Astrocyte of the cerebellum (primary cell): ENCODE measurements at regions not wholly inside any gene's neighbourhood (a gene's known extent, or its start where the extent isn't known, plus 50 kb on each side); places are given as distances from the start of the nearest gene placed in this dataset.

Source experiments
- DNase-seq: peaks from one replicate; pipeline ENCODE4 v3.0.0-alpha.2; 2011; ENCODE audit warnings: low read depth
- H3K4me3 ChIP-seq: 2 replicates; pipeline ENCODE4 v1.5.1; 2011; ENCODE audit warnings: mild to moderate bottlenecking, low read depth, low read length, moderate library complexity
- in situ Hi-C: cut with HindIII; loops from 2 replicates; pipeline ENCODE4 v1.10.0; 2017; ENCODE audit warnings: low sequenced_read_pairs
- TF ChIP-seq, protein P1 (sequence below): IDR thresholded peaks from 2 replicates; pipeline ENCODE4 v1.5.1; 2012; ENCODE audit warnings: low read length, low read depth, moderate library complexity, mild to moderate bottlenecking; ENCODE audit errors: missing control alignments

DNA sequence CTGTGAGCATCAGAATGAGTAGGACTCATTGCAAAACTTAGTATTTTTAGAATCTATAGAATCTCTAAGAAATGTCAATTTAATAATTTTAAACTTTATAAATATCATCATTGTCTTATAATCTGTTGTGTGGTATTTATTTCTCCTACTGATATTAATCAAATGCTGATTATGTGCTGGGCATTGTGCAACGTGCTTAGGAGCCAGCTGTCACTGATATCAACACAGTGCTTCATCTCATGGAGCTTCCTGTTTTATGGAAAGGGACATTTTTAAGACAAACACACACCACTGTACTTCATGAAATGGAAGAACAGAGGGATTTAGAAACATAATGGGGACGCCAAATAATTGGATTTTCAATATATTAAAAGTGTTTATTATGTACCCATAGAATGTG, 737.9 kb upstream of the TMPRSS15 start:
- TF ChIP-seq, protein P1, sequence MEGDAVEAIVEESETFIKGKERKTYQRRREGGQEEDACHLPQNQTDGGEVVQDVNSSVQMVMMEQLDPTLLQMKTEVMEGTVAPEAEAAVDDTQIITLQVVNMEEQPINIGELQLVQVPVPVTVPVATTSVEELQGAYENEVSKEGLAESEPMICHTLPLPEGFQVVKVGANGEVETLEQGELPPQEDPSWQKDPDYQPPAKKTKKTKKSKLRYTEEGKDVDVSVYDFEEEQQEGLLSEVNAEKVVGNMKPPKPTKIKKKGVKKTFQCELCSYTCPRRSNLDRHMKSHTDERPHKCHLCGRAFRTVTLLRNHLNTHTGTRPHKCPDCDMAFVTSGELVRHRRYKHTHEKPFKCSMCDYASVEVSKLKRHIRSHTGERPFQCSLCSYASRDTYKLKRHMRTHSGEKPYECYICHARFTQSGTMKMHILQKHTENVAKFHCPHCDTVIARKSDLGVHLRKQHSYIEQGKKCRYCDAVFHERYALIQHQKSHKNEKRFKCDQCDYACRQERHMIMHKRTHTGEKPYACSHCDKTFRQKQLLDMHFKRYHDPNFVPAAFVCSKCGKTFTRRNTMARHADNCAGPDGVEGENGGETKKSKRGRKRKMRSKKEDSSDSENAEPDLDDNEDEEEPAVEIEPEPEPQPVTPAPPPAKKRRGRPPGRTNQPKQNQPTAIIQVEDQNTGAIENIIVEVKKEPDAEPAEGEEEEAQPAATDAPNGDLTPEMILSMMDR, result no peak
- no peak for DNase-seq
- in situ Hi-C loops, result no loop called here
- no peak overlapping the region for H3K4me3 ChIP-seq

DNA sequence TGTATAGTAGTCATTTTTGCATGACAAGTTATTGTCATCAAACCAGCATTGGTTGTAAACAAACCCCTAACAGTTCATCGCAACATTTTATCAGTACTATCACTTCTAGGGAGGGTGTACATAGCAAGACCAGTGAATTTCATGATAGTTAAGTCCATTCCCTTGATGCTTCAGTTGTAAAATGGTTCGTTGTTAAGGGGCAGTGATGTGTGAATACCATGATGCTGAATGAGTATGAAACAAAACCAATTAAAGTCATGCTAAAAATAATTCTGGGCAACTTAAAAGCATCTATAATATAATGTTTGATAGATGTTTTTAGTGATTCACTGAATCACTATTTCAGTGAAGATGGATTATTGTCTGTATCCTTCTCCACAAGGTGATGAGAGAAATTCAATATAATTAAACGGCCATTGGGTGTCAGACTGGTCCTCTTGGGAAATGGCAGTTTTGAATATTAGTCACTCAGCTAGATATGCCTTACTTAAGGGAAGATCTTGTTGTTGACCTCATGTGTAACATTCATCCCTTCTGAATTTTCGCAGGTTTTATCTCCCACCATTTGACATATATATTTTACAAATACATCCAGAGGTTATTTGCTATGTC, 742.2 kb upstream of the TMPRSS15 start:
- TF ChIP-seq, protein P1, result no peak
- no peak for DNase-seq
- in situ Hi-C loops, result no loop called here

DNA sequence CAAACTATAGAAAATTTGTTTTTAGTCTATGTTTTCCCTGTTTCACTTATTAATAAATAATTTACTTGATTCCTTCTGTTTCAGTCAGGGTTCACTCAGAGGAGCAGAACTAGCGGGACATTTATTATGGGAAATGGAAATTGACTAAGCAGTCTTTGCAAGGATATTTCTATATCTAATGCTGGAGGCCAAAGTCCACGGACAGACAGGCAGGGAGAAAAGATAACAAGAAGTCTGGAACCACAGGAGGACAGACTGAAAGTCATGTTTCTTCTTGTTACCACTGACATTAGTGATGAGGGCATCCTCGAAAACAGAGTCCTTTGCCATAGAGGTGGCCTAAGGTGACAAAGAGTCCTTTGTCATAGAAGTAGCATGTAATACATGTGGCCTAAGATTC, 744.5 kb upstream of the TMPRSS15 start:
- TF ChIP-seq, protein P1, result no peak
- DNase-seq, result no peak
- in situ Hi-C loops, result no loop called here
- no peak overlapping the region for H3K4me3 ChIP-seq

More for the DNA sequence above, 742.2 kb upstream of the TMPRSS15 start:
- H3K4me3 ChIP-seq, result no peak overlapping the region

DNA sequence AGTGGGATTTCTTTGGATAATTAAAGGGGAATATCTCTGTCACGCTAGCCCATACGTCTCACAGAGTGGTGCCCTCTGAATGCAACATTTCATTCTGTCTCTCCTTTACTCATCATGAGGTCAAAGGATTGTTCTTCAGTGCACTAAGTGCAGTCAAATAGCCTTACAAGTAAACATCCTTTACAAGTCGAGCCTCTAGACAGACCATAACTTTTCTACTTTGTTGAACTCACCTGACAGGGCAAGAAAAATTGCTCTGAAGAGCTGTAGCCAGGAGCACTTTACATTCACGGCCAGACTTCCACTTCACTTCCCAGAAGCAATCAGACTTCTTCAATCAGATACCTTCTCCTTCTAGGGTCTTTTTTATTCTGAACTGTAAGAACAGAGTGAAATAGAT, 768.0 kb upstream of the TMPRSS15 start:
- in situ Hi-C loops, result no loop called here
- TF ChIP-seq, protein P1, result no peak
- H3K4me3 ChIP-seq, result no peak overlapping the region
- DNase-seq, result no peak

DNA sequence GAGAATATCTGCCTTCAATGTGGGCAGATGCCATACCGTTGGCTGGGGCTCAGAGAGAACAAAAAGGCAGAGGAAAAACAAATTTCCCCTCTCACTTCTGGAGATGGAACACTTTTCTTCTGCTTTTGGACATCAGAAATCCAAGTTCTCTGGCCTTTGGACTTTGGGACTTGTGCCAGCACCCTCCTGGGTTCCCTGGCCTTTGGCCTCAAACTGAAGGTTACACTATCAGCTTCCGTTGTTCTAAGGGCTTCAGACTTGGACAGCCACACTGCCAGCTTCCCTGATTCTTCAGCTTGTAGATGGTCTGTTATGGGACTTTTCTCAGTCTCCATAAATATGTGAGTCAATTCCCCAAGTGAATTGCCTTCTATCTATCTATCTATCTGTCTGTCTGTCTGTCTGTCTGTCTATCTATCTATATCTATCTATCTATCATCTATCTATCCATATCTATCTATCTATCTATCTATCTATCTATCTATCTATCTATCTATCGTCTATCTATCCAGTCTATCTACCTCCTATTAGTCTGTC, 778.1 kb upstream of the TMPRSS15 start:
- in situ Hi-C loops, result no loop called here
- TF ChIP-seq, protein P1, result no peak

DNA sequence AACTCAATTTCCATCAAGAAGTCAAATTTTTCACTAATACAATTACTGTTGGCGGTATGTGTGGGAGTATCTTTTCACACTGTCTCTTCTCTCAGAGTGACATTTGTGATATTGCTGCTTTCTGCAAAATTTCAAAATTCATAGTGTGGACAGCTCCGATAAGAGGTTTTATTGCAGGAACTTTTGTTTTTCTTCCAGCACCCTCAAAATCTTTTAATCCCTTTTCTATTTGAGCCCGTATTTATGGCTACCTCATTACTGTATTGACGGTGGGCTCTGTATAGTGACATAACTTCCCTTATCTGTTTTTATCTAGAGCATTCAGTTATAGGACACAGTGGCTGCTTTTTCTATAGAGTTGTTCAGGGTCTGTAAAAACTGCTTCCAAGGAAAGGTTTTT, 794.4 kb upstream of the TMPRSS15 start:
- no peak overlapping the region for H3K4me3 ChIP-seq
- TF ChIP-seq, protein P1, result no peak
- in situ Hi-C loops, result no loop called here
- no peak for DNase-seq

More for the DNA sequence above, 778.1 kb upstream of the TMPRSS15 start:
- DNase-seq, result no peak
- no peak overlapping the region for H3K4me3 ChIP-seq
